ENCODE measurements at regions not wholly inside any gene's neighbourhood (a gene's known extent, or its start where the extent isn't known, plus 50 kb on each side); places are given as distances from the start of the nearest gene placed in this dataset.

GRCh38 chr2:173462892-173463840 lies 108.5 kb downstream of the CDCA7 start:
- Histone ChIP-seq H3K4me1 (ENCODE audit: insufficient read depth, poor library complexity, severe bottlenecking) (no peaks in the 10 kb centered on the region), H3K4me3 (ENCODE audit: severe bottlenecking) (no peak overlapping the region), H3K9me3 (ENCODE audit: severe bottlenecking) (no peaks in the 10 kb centered on the region), H3K27ac (ENCODE audit: poor library complexity, severe bottlenecking) (no peak overlapping the region), H3K36me3 (ENCODE audit: low read depth) (no peaks in the 10 kb centered on the region), H3K27me3 (ENCODE audit: insufficient read depth, poor library complexity, severe bottlenecking) (peaks cover 4% of the 10 kb centered on the region)
- DNase-seq (ENCODE audit: low spot score) (no peak), ATAC-seq (ENCODE audit: low read depth) (no peak; the same call in 2 of the 3 replicates)
- no peak for TF ChIP-seq CTCF (IDR thresholded peaks at IDR 0.05; ENCODE audit: poor library complexity, severe bottlenecking)

DNA sequence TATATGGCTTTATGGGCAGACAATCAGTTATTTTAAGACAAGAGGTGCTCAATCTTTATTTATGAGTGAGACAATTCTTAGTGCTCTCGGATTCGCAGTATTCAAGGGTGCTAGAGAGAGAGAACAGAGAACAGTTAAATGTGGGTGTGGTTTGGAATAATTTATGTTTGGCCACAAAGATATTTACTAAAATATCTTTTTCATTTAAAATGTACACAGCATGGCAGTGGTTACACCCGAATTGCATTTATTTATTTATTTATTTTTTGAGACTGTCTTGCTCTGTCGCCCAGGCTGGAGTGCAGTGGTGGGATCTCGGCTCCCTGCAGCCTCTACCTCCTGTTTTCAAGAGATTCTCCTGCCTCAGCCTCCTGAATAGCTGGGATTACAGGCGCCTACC lies 109.2 kb downstream of the CDCA7 start:
- no peak for TF ChIP-seq CTCF (IDR thresholded peaks at IDR 0.05; ENCODE audit: poor library complexity, severe bottlenecking)

GRCh38 chr2:173467751-173468150 lies 113.1 kb downstream of the CDCA7 start:
- TF ChIP-seq CTCF (IDR thresholded peaks at IDR 0.05; ENCODE audit: poor library complexity, severe bottlenecking), result no peak
- H3K27ac ChIP-seq (ENCODE audit: poor library complexity, severe bottlenecking), result no peak overlapping the region
- DNase-seq (ENCODE audit: low spot score) (no peak), ATAC-seq (ENCODE audit: low read depth) (no peak)
- H3K4me1 ChIP-seq (ENCODE audit: insufficient read depth, poor library complexity, severe bottlenecking), result no peaks in the 10 kb centered on the region
- H3K27me3 ChIP-seq (ENCODE audit: insufficient read depth, poor library complexity, severe bottlenecking), result no peaks in the 10 kb centered on the region
- no peaks in the 10 kb centered on the region for H3K36me3 ChIP-seq (ENCODE audit: low read depth)
- H3K4me3 ChIP-seq (ENCODE audit: severe bottlenecking), result no peak overlapping the region
- no peaks in the 10 kb centered on the region for H3K9me3 ChIP-seq (ENCODE audit: severe bottlenecking)

More for the DNA sequence above, 109.2 kb downstream of the CDCA7 start:
- DNase-seq (ENCODE audit: low spot score) (no peak), ATAC-seq (ENCODE audit: low read depth) (no peak)
- no peak overlapping the region for H3K4me3 ChIP-seq (ENCODE audit: severe bottlenecking)
- H3K27ac ChIP-seq (ENCODE audit: poor library complexity, severe bottlenecking), result no peak overlapping the region
- H3K4me1 ChIP-seq (ENCODE audit: insufficient read depth, poor library complexity, severe bottlenecking), result no peaks in the 10 kb centered on the region
- H3K27me3 ChIP-seq (ENCODE audit: insufficient read depth, poor library complexity, severe bottlenecking), result peaks cover 4% of the 10 kb centered on the region
- no peaks in the 10 kb centered on the region for H3K9me3 ChIP-seq (ENCODE audit: severe bottlenecking)
- no peaks in the 10 kb centered on the region for H3K36me3 ChIP-seq (ENCODE audit: low read depth)

DNA sequence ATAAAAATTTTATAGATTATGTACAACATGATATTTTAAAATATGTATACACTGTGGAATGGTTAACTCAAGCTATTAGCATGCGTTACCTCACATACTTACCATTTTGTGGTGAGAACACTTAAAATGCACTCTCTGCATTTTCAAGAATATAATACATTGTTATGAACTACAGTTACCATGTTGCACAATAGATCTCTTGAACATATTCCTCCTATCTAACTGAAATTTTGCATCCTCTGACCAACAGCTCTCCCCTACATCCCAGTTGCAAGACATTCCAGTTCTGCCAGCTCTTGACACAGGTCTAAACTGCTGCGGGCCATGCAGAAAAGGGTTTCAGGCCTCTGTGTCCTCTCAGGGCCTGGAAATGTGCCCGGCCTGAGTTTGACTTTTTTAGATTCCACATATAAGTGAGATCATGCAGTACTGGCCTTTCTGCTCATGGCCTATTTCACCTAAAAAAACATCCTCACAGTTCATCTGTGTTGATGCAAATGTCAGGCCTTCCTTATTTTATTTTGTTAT lies 113.7 kb downstream of the CDCA7 start:
- DNase-seq (ENCODE audit: low spot score), result no peak
- TF ChIP-seq CTCF (IDR thresholded peaks at IDR 0.05; ENCODE audit: poor library complexity, severe bottlenecking), result no peak
- no peaks in the 10 kb centered on the region for H3K36me3 ChIP-seq (ENCODE audit: low read depth)
- no peaks in the 10 kb centered on the region for H3K9me3 ChIP-seq (ENCODE audit: severe bottlenecking)
- H3K4me1 ChIP-seq (ENCODE audit: insufficient read depth, poor library complexity, severe bottlenecking), result no peaks in the 10 kb centered on the region
- ATAC-seq (ENCODE audit: low read depth), result no peak
- H3K27ac ChIP-seq (ENCODE audit: poor library complexity, severe bottlenecking), result no peak overlapping the region
- H3K4me3 ChIP-seq (ENCODE audit: severe bottlenecking), result no peak overlapping the region
- H3K27me3 ChIP-seq (ENCODE audit: insufficient read depth, poor library complexity, severe bottlenecking), result no peaks in the 10 kb centered on the region

DNA sequence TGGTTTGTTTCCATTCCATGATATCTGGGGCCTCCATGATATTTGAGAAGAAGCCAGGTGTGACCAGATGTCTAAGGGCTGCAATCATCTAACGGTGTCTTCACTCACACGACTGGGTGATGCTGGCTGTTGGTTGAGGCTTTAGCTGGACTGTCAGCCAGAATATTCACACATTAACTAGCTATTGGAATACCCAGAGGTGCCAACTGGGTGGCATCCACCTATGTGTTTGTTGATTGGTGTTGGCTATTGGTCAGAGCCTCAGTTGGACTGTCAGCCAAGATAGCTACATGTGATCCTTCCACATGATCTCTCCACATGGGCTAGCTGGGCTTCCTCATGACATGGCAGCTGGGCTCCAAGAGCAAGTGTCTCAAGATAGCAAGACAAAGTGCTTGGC lies 117.4 kb downstream of the CDCA7 start:
- DNase-seq (ENCODE audit: low spot score) (no peak), ATAC-seq (ENCODE audit: low read depth) (no peak)
- no peaks in the 10 kb centered on the region for H3K27me3 ChIP-seq (ENCODE audit: insufficient read depth, poor library complexity, severe bottlenecking)
- no peak for TF ChIP-seq CTCF (IDR thresholded peaks at IDR 0.05; ENCODE audit: poor library complexity, severe bottlenecking)
- peaks cover 2% of the 10 kb centered on the region for H3K9me3 ChIP-seq (ENCODE audit: severe bottlenecking)
- H3K36me3 ChIP-seq (ENCODE audit: low read depth), result no peaks in the 10 kb centered on the region
- H3K27ac ChIP-seq (ENCODE audit: poor library complexity, severe bottlenecking), result no peak overlapping the region
- no peak overlapping the region for H3K4me3 ChIP-seq (ENCODE audit: severe bottlenecking)
- no peaks in the 10 kb centered on the region for H3K4me1 ChIP-seq (ENCODE audit: insufficient read depth, poor library complexity, severe bottlenecking)
